Activated CD4-positive, alpha-beta T cell treated with anti-CD3 and anti-CD28 coated beads, Interleukin-2, Interleukin-6, amounts not matched to agents 100 ng/mL and 50 ng/mL, durations not matched to agents 16 hours and 8 hours (primary cell): ENCODE measurements at regions not wholly inside any gene's neighbourhood (a gene's known extent, or its start where the extent isn't known, plus 50 kb on each side); places are given as distances from the start of the nearest gene placed in this dataset.

Source experiments
- DNase-seq: peaks from one replicate; pipeline ENCODE4 v3.0.0-alpha.2; 2020

DNA sequence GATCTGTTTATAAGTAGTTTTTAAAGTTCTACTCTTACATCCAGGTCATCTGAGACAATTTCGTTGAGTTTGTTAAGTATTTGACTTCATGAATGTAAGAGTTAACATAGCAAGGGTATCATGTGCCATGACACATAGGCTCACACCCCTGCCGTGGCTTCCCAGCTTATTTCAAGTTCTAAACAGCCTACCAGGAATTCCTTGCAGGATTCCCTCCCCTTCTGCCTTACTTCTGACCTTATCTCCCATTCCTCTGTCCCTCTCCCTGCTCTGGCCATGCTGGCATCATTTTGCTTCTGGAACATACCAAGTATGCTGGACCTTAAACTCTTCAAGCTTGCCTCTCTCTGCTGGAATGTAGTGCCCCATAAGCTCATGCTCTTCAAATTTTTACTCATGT, 369.9 kb upstream of the PCDH7 start:
- no peak for DNase-seq

DNA sequence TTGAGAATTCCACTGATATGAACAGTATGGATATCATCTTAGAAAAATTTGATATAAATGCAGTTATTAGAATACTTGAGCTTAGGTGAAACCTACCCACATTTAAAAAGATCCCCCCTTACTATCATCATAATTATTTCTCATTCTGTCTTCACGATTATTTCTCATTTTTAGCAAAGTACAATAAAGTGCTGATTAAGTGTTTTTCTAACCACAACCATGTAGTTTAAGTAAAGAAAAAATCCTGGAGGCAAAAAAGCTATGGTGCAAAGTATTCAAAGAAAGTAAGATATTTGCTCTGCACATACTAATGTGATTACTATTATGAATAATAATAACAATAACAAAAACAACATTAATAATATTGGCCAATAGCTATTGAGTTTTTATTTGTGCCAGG, 365.6 kb upstream of the PCDH7 start:
- no peak for DNase-seq

DNA sequence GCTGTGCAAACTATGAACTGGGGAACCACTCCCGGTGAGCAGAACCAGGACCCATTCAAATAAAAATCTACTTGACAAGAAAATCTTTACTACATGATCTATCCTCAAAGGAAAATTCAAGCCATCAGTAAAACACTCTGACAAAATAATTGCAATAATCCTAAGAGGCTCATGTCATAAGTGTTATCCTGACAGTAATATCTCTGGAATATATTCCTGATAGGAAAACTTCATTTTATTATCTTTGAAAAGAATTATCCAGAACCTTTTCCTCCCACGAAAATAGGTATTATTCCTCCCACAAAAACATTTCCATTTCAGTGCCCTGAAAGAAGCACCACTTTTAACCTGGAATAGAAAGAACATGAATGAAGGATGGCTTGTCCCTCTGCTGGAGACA, 357.7 kb upstream of the PCDH7 start:
- no peak for DNase-seq

DNA sequence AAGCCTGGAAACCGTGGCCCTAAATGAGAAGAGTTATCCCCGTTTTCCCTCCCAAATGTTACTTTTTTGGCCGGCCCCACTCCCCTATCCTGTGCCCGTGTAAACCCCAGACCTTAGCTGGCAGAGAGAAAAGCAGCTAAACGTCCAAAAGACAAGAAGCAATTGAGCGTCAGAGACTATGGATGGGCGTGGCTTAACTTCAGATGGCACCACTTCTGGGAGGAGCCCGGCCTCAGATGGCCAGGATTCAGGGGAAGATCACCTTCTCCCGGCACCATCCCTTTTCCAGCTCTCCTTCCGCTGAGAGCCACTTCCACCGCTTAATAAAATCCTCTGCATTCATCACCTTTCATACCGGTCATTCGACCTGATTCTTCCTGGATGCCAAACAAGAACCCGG, 350.1 kb upstream of the PCDH7 start:
- no peak for DNase-seq

DNA sequence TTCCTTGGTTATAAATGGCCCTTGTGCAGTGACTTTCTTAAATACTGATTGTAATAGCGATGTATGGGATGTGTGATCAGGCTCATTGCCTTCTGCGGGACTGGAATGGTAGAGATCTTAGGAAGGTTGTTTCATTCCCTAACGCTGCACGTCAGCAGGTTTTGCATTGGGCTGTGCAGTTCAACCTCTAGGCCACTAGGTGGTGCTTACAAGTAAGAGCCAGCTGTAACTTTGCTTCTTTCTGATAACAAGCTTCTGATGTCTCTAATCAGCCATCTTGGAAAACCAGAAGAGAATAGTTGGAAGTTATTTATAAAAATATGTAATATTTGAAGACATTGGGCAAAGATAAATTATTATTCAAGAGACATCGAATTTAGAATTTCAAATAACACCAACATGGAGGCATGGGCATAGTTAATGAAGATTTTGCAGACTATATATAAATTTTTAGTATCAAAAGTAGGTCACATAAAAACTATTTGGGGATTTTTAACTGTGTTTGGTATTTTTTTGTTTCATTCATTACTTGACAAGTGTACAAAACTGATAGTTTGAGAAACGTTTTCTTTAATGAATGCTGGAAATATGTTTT, 339.7 kb upstream of the PCDH7 start:
- DNase-seq: peak; percentile 45

DNA sequence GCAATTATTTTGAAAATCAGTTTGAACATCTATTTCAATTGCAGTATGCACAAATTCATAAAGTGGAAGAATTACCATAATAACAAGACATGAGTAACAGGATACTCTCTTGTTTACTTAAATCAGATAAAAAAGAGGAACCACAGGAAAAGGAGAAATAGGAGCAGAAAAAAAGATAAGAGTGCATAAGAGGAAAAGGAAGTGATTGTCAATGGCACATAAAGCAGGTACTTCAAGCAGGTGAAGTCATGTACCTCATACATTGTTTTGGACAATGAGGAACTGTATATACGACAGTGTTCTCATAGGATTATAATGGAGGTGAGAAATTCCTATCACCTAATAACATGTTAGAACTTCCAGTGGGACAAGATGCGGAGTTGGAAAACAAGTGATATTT, 334.5 kb upstream of the PCDH7 start:
- no peak for DNase-seq

DNA sequence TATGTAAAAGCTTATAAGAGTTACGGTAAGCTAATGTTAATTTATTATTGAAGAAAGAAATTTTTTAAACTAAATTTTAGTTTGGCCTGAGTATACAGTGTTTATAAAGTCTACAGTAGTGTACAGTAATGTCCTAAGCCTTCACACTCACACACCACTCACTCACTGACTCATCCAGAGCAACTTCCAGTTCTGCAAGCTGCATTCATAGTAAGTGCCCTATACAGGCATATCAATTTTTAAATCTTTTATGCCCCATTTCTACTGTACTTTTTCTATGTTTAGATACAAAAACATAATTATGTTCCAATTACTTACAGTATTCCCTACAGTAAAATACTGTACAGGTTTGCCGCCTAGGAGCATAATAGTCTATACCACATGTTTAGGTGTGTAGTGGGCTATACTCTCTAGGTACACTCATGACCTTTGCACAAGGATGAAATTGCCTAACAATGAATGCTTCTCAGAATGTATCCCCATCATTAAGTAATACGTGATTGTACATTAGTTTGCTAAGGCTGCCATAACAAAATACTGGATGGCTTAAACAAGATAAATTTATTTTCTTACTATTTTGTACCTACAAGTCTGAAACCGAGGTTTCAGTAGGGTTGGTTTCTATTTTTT, 333.8 kb upstream of the PCDH7 start:
- DNase-seq: no peak

DNA sequence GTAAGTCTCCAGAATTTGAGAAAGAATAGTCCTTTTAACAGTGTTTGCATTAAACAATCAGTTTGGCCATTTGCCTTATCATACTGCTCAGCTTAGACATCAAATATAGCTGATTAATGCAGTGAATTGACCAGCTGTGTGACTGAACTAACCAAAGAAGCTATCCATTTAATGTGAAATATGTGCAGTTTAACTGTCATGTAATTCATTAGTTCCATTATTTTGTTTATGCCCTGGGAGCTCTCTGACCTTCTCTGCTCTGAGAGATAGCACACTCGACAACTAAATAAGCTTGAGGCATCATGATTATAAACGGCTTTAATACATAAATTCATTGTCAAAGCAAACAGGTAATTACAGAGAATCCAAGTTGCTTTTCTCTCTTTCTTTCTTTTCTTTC, 324.3 kb upstream of the PCDH7 start:
- no peak for DNase-seq

DNA sequence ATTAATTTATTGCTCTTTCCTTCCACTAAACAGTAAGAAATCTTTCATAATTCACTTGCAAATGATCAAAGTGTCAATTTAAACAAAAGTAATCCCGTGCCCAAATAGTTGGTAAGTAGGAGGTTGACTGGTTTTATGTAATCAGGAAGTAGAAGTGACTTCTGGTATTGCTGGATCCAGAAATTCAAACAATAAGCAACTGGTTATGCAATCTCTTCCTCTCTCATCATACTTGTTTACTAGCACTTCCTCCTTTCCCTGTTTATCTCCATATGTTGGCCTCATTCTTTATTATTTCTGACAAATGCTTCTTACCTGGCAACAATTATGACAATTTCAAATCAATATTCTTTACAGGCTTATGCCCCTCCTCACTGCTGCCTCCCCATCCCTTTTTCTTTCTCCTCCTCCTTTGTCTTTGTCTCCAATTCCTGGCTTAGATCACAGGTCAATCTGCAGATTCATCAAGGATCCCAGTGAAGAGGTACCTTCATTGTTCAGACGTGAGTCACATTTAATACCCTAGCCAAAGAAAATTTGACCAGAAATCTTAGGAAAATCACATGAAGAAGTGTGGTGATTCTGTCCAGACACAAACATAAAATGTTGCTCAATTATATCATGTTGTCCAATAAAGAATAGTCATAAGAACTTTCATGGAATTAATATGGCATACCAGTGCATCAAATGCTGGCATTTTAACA, 323.2 kb upstream of the PCDH7 start:
- DNase-seq: no peak

DNA sequence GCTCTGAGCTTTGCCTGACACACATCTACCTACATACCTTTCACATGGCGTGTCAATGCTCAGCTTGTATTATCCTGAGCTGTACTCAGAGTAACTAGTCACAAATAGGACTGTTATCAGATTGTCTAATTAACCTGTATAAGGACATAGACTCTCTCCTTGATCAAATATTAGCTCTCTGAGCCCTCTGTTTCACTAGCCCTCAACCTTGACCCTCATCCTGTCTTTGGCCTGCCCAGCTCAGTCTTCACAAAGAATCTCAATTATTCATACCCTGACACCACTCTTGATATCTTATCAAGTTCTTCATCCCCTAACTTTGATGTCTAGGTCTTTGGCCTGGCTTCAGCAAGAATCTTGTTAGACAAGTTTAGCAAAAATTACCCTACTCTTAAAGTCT, 320.7 kb upstream of the PCDH7 start:
- DNase-seq: no peak

DNA sequence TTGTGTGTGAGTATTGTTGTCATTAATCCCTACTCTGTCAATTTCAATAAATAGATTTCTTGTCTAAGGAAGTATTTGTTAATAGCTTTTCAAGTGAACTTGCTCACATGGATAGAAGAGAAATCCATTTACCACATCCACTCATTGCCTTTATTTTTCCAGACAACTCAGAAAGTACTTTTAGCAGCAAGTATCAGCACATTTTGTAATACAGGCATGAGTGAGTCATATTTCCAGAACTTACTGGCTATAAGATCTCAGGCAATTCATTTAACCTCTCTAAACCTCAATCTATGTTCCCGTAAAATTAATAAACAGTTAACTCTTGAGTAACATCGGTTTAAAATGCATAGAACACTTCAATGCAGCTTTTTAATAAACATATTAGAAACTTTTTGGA, 317.9 kb upstream of the PCDH7 start:
- DNase-seq: no peak

DNA sequence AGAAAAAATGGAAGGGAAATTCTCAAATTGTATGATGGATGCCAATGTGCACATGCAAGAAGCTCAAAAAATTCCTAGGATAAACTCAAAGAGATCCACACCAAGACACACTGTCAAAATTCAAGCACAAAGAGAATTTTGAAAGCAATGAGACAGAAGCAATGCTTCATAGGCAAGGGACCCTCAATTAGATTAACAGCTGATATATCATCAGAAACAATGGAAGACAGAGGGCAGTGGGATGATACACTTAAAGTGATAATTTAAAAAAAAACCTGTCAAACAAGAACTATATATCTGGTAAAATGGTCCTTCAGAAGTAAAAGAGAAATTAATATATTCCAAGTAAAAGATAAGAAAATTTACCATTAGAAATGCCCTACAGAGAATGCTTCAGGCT, 306.3 kb upstream of the PCDH7 start:
- no peak for DNase-seq

DNA sequence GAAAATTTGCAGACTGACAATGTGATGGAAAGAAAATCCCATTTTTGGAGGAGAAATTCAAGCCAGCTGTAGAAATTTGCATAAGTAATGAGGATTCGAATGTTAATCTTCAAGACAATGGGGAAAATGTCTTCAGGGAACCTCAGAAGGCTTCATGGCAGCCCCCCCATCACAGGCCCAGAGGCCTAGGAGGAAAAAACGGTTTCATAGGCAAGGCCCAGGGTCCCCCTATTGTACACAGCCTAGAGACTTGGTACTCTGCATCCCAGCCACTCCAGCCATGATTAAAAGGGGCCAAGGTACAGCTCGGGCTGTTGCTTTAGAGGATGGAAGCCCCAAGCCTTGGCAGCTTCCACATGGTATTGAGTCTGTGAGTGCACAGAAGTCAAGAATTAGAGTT, 303.6 kb upstream of the PCDH7 start:
- DNase-seq: no peak

DNA sequence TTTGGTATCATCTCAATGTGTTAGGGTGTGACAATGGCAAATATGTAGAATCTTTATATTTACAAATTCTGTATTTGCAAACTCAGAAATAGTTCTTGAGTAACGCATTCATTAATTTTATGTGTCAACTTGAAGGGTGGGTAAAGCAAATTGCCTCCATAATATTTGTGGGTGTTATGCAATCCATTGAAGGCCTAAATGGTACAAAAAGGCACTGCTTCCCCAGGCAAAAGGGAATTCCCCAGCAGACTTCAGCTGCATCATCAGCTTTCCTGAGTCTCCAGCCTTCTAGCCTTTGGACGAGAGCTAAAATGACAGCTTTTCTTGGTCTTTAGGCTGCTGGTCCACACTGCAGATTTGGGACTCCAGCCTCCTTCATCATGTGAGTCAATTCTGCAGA, 292.2 kb upstream of the PCDH7 start:
- DNase-seq: no peak

DNA sequence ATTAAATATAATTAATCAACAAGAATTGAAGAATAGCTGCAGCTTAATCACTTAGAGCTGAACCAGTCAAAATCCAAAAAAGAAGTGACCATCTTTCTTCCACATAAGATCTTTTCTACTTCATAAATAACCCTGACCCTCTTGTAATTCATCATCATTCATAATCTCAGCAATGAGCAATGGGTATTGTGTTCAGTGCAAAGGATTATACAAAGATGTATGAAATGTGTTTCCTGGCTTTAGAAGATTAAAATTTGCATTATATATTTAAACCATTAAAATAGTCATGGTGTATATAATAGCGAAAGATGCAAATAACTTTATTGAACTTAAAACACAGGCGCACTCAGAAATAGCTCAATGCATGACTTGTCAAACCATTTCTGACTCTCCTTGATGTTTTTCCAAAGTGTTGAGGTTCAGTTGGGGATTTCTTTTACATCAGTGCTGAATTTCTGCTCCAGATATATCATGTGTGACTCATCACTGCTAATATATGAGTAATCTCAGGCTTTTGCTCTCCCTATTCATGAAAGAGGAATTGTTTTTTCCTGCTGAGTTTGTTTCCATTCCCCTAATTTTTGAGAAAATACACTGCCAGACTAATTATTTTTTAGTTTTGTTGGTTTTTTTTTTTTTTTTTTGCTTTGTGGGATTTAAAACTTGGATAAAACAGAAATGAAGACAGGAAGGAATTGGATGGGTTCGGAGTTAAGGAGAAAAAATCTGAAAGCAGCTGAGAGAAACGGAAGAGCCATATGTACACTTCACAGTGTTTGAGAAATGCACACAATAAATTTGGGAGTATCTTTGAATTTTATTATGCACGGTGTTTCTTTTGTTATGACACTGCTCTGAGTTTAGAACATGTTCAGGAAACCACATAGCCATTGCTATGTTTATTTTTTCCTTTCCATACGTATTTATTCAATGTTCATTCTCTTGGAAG, 290.1 kb upstream of the PCDH7 start:
- no peak for DNase-seq

DNA sequence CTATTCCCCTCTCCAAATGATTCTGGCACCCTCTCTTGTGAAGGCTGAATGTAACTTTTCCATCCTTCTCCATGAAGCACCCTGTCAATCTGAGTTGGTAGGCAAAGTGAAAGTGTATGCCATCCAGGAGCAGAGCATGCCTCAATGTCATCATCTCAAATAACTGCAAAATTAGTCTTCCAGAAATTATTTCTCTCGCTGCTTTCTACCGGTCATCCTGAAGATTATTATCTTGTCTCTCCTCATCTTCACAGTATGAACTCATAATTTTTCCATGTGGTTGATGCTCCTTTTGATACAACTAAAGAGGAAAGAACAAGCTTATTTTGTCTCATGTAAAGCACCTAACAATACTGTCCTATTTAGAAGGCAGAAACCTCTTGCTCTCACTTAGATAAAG, 285.5 kb upstream of the PCDH7 start:
- DNase-seq: no peak

DNA sequence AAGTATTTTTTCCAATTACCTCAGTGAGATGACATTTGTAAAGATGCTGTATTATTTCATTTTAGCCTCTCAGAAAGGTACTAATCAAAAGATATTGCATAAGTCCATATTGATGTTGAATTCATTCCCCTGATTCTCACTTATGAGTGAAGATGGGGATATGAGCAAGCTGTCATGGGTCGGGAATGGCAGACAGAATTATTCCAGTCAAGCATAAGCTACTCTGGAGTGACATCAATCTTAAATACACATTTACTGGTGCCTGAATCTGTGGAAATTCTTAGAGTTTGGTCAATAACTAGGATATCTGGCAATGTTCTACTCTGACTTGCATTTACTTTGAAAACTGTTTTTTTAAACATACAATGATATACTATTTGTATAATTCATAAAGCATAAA, 283.8 kb upstream of the PCDH7 start:
- no peak for DNase-seq

DNA sequence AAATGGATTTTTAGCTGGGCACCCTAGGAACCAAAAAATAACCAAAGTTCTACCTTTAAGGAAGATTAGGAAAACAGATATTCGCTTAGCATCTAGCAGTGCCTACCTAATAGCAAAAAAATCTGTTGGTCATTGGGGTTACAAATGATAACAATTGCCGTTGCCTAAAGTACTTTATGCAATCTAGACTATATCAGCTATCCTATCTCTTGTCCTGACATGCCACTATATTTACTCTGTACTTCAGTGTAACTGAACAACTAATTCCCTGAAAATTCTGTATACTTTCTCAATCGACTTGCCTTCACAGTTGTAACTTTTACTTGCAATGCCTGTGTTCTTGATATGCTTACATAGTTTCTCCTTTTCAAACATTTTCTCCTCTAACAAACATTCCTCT, 282.9 kb upstream of the PCDH7 start:
- no peak for DNase-seq

DNA sequence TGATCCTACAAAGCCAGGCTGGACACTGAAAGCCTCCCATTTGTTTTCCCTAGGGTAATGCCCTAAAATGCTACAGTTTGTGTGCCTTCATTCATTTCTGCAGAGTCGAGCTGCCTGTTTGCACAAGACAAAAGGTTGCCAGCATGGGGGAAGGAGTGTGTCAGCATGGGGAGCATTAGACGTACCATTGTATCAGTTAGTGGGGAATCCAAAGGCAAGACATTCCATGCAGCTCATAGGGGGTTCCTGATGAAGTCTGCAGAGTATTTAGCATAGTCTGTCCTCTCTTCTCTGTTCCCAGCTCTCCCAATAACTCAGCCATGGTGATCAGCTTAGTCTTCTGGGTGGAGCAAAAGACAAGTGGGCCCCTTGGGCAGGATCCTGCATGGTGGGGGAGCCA, 276.9 kb upstream of the PCDH7 start:
- no peak for DNase-seq

DNA sequence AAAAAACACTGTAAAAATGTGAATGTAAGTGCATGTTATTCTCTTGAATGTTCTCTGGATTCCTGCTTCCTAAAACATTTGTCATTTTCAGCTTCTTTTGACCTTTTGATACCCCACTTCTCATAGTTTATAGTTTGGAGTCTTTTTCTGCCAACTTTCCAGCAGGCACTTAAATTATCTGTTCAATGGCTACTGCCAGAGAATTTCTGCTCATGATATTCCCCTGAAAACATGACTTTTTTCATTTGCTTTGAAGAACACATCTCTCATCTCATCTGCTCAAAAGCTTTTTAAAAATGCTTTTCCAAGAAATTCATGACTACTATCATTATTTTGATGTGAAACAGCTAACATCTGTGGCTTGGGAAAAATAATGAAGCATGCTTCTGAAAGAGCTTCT, 269.7 kb upstream of the PCDH7 start:
- DNase-seq: no peak

DNA sequence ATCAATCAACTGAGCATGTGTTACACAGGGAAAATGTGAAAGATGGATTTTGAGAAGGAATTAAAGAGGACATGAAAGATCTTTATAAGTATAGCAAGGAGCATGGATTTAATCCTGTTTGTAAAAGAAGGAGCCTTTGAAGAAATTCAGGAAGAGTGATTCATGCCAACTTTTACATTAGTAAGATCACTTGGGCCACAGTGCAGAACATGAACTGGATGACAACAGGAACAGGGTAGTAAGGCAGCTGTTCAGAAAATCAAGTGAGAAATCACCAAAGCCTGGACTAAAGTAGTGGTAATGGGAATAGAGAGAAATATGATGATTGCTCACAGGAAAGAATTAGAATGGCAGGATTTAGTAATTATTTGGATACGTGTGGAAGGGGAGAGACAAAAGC, 265.7 kb upstream of the PCDH7 start:
- DNase-seq: no peak

DNA sequence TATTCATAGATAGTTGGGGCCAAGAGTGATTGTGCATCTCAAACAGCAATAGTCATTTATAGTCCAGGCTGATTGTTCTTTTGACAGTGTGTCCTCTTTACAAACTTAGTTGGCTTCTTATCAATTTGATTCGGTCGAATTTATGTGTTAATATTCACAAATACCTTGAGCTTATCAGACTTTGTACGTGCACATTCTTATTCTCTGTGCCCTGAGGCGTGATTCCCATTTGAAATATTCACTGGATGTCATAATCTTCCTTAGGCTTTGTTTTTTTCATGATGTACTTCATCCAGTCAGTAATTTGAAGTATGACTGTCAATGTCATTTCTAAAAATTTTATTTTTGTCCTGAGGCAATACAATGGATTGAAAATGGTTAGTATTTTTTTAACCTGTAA, 263.5 kb upstream of the PCDH7 start:
- no peak for DNase-seq

DNA sequence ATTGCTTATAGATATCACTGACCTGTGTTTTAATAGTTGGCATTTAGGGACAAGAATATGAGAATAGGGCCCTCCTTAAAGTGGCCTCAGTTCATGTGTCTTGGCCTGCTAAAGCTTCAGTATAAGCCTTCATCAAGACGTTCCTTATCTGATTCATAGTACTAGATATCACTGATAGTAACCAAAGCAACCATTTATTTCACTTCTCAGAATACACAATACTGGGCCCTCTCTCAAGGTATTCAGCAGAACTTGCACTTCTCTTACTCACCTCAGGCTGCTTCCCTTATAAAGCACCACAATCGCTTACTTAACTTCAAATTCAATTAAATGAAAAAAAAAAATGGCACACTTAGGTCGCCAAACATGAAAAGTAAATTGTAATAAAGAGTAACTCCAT, 259.4 kb upstream of the PCDH7 start:
- DNase-seq: no peak

DNA sequence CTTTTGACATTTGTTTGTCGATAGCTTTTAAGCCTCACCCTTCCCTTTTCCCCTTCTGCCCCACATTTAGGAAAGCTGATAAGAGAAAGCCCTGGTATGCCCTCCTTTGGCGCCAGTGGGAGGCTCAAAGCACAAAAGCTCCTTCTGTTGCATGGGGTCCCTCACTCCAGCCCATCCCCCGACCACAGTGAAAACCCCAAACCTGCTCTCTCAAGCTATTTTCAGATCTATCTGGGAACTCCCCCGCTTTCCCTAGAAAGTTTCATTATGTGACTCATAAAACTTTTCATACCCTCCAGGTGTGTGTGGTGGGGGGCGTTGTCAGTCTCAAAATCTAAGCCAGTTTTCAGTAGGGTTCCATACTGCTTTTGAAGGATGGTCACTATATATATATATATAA, 259.0 kb upstream of the PCDH7 start:
- no peak for DNase-seq
